Uterus (tissue), 3 donors: ENCODE measurements at regions not wholly inside any gene's neighbourhood (a gene's known extent, or its start where the extent isn't known, plus 50 kb on each side); places are given as distances from the start of the nearest gene placed in this dataset.

ENCODE experiments used
- DNase-seq, 2 donors: peaks; one replicate each; pipeline ENCODE4 v3.0.0-alpha.2; 2019 to 2020
- H3K27ac ChIP-seq, 2 donors: fragments of 200-600 bp; sonication (generic); 1 replicate in 1 of 2; 2 replicates in 1 of 2; pipeline ENCODE4 v1.5.1; 2016 to 2018
- H3K27me3 ChIP-seq, 2 donors: fragments of 200-600 bp; sonication (generic); one replicate each; pipeline ENCODE4 v1.5.1; 2018 to 2019; ENCODE audit warnings: control low read depth in 1 of 2
- H3K36me3 ChIP-seq, 2 donors: fragments of 200-600 bp; sonication (generic); one replicate each; pipeline ENCODE4 v1.5.1; 2019; ENCODE audit warnings: control low read depth in 1 of 2
- H3K4me1 ChIP-seq, 2 donors: fragments of 200-600 bp; sonication (generic); one replicate each; pipeline ENCODE4 v1.5.1; 2018 to 2019; ENCODE audit warnings: control low read depth in 1 of 2
- H3K4me3 ChIP-seq, 2 donors: fragments of 200-600 bp; sonication (generic); 1 replicate in 1 of 2; 2 replicates in 1 of 2; pipeline ENCODE4 v1.5.1; 2018 to 2019; ENCODE audit warnings: mild to moderate bottlenecking in 1 of 2
- H3K9me3 ChIP-seq, 2 donors: fragments of 200-600 bp; sonication (generic); one replicate each; pipeline ENCODE4 v1.5.1; 2019; ENCODE audit warnings: control low read depth in 1 of 2
- POLR2A ChIP-seq, 2 donors: fragments of 450-650 bp; IDR thresholded peaks; one replicate each; pipeline ENCODE4 v1.6.1; 2016; ENCODE audit warnings: antibody characterized with exemption in 2 of 2, mild to moderate bottlenecking in 1 of 2, moderate library complexity in 1 of 2
- intact Hi-C: fragments of 100-400 bp; cut with DNase I; formaldehyde crosslinking; loops from one replicate; pipeline ENCODE4 v1.15.1; 2023; ENCODE audit warnings: low total_unique reads
- TF ChIP-seq, protein P1 (sequence below), 4 experiments: fragments of 200-600 bp in 2 of 4; fragments of 450-650 bp in 2 of 4; sonication (generic) in 2 of 4; IDR thresholded peaks; one replicate each; pipeline ENCODE4 v1.5.1; 2016 to 2019; ENCODE audit warnings: antibody characterized with exemption in 4 of 4, mild to moderate bottlenecking in 2 of 4, moderate library complexity in 1 of 4
- donor health status: DM: yes; HTN: yes; CAD: no.

DNA sequence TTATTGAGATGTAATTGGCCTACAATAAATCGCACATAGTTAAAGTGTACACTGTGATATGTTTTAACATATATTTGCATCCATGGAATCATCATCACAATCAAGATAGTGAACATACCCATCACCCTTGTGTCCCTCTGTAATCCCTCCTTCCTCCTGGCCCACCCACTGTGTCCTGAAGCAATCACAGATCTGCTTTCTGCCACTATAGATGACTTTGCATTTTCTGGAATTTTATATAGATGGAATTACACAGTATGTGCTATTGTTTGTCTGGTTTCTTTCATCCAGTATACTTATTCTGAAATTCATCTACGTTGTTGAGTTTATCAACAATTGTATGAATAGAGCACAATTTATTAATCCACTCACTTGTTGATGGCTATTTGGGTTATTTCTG, 181.3 kb downstream of the SNX10 start:
- H3K9me3 ChIP-seq = no peaks in the 10 kb centered on the region
- DNase-seq = no peak
- H3K4me1 ChIP-seq = no peaks in the 10 kb centered on the region
- H3K4me3 ChIP-seq = no peak overlapping the region
- H3K27ac ChIP-seq = no peak overlapping the region
- intact Hi-C loops = no loop called here
- no peaks in the 10 kb centered on the region for H3K27me3 ChIP-seq
- no peaks in the 10 kb centered on the region for H3K36me3 ChIP-seq
- TF ChIP-seq, protein P1, sequence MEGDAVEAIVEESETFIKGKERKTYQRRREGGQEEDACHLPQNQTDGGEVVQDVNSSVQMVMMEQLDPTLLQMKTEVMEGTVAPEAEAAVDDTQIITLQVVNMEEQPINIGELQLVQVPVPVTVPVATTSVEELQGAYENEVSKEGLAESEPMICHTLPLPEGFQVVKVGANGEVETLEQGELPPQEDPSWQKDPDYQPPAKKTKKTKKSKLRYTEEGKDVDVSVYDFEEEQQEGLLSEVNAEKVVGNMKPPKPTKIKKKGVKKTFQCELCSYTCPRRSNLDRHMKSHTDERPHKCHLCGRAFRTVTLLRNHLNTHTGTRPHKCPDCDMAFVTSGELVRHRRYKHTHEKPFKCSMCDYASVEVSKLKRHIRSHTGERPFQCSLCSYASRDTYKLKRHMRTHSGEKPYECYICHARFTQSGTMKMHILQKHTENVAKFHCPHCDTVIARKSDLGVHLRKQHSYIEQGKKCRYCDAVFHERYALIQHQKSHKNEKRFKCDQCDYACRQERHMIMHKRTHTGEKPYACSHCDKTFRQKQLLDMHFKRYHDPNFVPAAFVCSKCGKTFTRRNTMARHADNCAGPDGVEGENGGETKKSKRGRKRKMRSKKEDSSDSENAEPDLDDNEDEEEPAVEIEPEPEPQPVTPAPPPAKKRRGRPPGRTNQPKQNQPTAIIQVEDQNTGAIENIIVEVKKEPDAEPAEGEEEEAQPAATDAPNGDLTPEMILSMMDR (IDR thresholded peaks at IDR 0.05) = no peak
- no peak for TF ChIP-seq POLR2A (IDR thresholded peaks at IDR 0.05)

DNA sequence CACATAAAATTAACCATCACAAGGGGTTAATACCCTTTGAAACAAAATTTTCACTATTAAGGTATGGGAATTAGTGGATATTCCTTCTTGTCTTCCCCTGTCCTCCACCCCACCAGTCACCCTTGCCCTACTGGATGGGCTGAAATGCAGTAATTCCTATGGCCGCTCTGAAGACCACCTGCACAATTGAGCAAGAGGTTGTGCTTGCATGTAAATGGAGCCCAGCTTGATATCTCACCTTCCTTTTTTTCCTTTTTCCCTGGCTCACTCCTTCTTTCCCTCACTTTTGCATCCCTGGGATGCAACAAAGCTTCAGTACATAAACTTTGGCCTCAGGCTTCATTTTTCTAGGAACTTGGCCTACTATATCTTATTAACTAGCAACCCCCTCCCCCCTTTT, 184.6 kb downstream of the SNX10 start:
- H3K9me3 ChIP-seq = no peaks in the 10 kb centered on the region
- TF ChIP-seq POLR2A (IDR thresholded peaks at IDR 0.05) = no peak
- no peak for DNase-seq
- H3K36me3 ChIP-seq = no peaks in the 10 kb centered on the region
- H3K27ac ChIP-seq = no peak overlapping the region
- H3K4me1 ChIP-seq = no peaks in the 10 kb centered on the region
- H3K4me3 ChIP-seq = no peak overlapping the region
- intact Hi-C loops = no loop called here
- H3K27me3 ChIP-seq = no peaks in the 10 kb centered on the region

DNA sequence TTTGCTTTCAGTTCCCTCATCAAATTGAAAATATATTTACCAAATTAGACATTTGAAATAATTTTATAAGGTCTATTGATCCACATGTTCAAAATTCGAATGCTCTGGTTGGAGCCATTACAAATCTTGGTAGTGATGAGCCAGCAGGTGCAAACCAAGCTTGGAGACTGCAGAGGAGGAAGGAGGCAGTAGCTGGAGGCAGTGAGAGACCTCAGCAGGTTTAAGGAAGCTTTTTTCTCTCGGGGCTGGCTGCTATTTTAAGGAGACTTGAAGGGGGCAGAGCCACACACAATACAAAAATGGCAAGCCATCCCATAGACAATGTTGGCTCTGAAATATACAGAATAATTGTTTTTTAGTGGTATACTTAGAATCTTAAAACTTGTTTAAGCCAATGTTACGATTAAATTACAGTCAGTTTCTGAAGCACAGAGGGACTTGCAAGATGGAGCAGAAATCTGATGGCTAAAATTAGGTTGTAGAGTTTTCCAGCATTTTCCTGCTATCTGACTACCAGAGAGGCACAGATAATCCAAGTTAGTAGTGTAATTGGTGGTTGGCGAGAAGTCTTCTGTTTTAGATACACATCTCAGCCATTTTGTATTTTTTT, 185.8 kb downstream of the SNX10 start:
- intact Hi-C loops = no loop called here
- H3K4me3 ChIP-seq = no peak overlapping the region

DNA sequence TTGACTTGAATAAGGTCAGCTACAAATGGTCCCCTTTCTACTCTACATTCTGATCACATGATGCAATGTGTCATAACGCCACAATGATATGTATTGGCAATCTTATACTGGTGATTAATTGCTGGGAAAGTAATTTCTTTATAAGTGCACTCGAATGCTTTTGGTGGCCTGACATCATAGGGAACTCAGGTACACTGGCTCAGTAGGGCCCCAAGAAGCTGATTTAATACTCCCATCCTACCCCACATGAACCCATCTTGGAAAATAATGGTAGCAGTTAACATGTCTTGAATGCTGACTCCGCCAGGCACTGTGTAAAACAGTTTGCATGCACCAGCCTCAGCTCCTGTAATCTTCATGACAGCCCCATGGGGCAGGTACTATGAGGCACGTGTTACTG, 186.9 kb downstream of the SNX10 start:
- intact Hi-C loops = no loop called here
- H3K27me3 ChIP-seq = no peaks in the 10 kb centered on the region

More for the DNA sequence above, 185.8 kb downstream of the SNX10 start:
- H3K27me3 ChIP-seq = no peaks in the 10 kb centered on the region
- DNase-seq = no peak
- H3K9me3 ChIP-seq = no peaks in the 10 kb centered on the region
- H3K36me3 ChIP-seq = no peaks in the 10 kb centered on the region
- no peaks in the 10 kb centered on the region for H3K4me1 ChIP-seq
- TF ChIP-seq POLR2A (IDR thresholded peaks at IDR 0.05) = no peak
- TF ChIP-seq, protein P1 (IDR thresholded peaks at IDR 0.05) = no peak
- no peak overlapping the region for H3K27ac ChIP-seq

DNA sequence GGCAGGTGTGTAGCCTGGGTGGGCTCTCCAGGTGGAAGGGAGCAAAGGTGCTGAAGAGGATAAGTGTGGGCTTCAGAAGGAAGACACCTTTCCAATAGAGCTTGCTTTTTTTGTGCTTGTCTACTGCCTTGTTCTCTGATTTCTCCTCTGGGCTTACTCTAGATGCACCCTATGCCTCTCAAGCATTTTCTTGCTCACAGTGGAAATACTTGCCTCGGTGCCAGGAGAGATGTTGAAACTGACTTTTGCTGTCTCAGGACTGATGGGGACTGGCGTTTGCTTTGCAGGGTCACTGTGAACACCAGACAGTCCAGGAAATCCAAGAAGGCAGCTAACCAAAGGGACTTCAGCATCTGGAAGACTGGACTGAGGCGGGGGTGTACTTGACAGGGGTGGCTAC, 187.9 kb downstream of the SNX10 start:
- no peak for DNase-seq
- intact Hi-C loops = no loop called here
- H3K27me3 ChIP-seq = no peaks in the 10 kb centered on the region
- H3K4me3 ChIP-seq = no peak overlapping the region
- no peak for TF ChIP-seq POLR2A (IDR thresholded peaks at IDR 0.05)
- TF ChIP-seq, protein P1 (IDR thresholded peaks at IDR 0.05) = no peak
- H3K9me3 ChIP-seq = no peaks in the 10 kb centered on the region
- no peak overlapping the region for H3K27ac ChIP-seq
- H3K4me1 ChIP-seq = no peaks in the 10 kb centered on the region
- no peaks in the 10 kb centered on the region for H3K36me3 ChIP-seq

More for the DNA sequence above, 186.9 kb downstream of the SNX10 start:
- Histone ChIP-seq H3K4me3 (no peak overlapping the region), H3K36me3 (no peaks in the 10 kb centered on the region), H3K27ac (no peak overlapping the region), H3K4me1 (no peaks in the 10 kb centered on the region), H3K9me3 (no peaks in the 10 kb centered on the region)
- TF ChIP-seq, protein P1 (IDR thresholded peaks at IDR 0.05) = no peak
- no peak for TF ChIP-seq POLR2A (IDR thresholded peaks at IDR 0.05)
- DNase-seq = no peak

DNA sequence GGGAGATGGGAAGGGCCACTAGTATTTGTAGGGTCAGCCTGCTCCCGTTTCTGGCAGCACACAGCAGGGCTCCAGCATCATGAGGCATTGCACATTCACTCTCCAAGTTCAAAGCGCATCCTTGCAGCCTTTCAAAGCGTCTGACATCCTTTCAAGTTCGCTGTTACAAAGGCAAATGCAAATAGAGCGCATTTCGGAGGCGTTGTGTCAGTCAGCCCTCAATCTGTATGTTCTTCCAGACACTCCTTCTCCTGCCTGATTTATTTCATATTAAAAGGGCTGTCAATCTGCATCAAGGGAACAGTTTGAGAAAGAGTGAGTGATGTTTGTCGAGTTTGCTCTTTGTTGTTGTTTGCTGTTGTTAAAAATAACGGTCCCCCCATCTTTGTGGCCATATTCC, 188.5 kb downstream of the SNX10 start:
- Histone ChIP-seq H3K36me3 (no peaks in the 10 kb centered on the region), H3K27me3 (no peaks in the 10 kb centered on the region), H3K27ac (no peak overlapping the region), H3K4me3 (no peak overlapping the region), H3K9me3 (no peaks in the 10 kb centered on the region), H3K4me1 (no peaks in the 10 kb centered on the region)
- TF ChIP-seq, protein P1 (IDR thresholded peaks at IDR 0.05) = no peak
- no peak for TF ChIP-seq POLR2A (IDR thresholded peaks at IDR 0.05)
- intact Hi-C loops = no loop called here
- no peak for DNase-seq
